ENCODE measurements at regions not wholly inside any gene's neighbourhood (a gene's known extent, or its start where the extent isn't known, plus 50 kb on each side); places are given as distances from the start of the nearest gene placed in this dataset.

GRCh38 chr5:167485061-167485774 lies 806.2 kb upstream of the WWC1 start:
- DNase-seq (ENCODE audit: low read depth): peak; percentile 7

DNA sequence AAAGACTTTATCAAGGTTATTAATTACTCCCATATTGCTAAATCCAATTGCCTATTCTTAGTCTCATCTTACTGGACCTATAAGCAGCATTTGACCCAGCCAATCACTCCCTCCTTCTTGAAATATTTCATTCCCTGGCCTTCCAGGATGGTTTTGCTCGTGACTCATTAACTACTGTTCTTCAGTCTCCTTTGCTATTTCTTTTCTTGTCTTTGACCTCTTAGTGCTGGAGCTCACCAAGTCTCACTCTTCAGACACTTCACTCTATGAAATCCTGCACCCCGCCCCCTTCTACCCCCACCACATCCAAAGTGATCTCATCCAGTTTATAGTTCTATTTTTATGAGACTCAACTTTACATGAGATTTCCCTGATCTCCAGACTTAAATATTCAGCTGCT lies 803.1 kb upstream of the WWC1 start:
- peak; percentile 14 for DNase-seq (ENCODE audit: low read depth)

DNA sequence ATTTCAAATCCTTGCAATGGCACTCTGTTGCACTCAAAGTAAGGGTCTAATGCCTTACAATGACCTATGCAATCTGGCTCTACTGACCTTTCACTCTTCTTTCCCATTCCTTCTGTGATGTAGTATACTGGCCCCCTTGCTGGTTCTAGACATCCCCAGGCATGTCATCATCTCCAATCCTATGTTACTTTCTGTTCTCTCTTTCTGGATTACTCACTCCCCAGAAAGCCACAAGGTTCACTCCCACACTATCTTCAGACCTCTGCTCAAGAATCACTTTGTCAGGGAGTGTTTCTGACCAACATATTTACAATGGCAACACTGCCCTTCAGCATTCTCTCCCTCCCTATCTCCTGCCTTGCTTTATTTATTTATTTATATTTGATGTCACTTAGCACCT lies 802.2 kb upstream of the WWC1 start:
- peak; percentile 33 for DNase-seq (ENCODE audit: low read depth)

DNA sequence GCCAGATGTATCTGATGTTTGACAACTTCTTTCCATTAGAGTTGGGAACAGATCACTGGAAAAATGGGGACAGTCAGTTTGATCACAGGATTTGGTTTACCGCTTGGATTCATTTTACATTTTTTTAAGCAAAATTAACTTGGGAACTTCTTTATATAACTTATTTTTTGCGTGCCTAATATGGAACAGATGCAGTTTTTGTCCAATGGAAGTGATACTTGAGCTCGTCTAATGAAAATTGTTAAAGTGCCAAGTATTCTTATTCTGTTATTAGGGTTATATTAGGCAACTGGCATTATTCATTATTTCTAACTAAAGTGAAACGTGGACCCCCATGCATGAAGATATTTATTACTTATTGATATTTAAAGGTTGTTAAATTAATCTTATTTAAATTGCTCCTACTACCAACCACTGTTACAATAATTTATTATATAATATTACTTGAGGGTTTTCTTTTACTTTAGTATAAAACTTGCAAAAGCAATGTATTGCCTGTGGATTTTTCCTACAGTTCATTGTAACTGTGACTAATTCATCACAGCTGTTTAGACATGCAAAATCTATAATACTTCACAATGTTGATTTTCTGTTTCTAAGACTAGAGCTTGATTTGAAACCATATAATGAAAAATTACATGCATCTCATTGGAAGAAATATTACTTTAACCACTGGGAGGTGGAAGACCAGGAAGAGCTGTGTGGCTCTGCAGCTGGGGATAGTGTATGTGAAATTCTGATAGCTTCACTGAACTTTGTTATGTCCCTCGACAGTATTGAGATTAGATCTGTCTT lies 787.3 kb upstream of the WWC1 start:
- no peak for DNase-seq (ENCODE audit: low read depth)

GRCh38 chr5:167507463-167508233 lies 783.8 kb upstream of the WWC1 start:
- DNase-seq (ENCODE audit: low read depth): no peak

DNA sequence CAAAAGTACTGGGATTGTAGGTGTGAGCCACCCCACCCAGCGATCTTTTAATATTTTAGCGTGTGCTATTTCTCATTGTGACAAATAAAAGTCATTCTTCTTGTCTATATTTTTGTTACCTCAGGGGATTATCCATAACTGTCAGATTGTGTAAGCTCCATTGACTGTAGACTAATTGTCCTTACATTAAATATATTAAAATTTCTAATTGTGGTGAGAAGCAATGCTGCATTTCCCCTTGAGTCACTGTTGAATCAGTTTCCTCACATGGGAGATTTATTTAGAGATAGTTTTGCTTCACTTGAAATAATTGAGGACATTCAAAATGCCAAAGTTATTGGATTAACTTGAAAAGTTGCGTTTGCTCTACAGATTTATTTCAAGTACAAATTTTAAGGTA lies 782.4 kb upstream of the WWC1 start:
- no peak for DNase-seq (ENCODE audit: low read depth)

- DNase-seq (ENCODE audit: low read depth): no peak
Observed at GRCh38 chr5:167511276-167511675, 780.2 kb upstream of the WWC1 start.

GRCh38 chr5:167512111-167512510 lies 779.3 kb upstream of the WWC1 start:
- no peak for DNase-seq (ENCODE audit: low read depth)

- no peak for DNase-seq (ENCODE audit: low read depth)
Observed at GRCh38 chr5:167513381-167513780, 778.1 kb upstream of the WWC1 start.

DNA sequence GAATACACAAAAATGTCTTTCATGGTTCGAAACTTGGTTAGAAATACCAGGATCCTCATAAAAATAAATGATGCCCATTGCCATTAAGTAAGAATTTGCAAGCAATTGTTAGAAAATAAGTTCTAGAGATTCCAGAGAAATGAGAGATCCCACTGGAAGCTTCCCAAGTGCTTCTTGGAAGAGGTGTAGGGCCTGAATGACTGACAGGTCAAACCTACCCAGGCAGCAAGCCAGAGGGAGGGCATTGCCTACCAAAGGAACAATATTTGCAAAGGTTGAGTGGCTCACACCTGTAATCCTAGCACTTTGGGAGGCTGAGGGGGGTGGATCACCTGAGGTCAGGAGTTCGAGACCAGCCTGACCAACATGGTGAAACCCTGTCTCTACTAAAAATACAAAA lies 777.0 kb upstream of the WWC1 start:
- no peak for DNase-seq (ENCODE audit: low read depth)

DNA sequence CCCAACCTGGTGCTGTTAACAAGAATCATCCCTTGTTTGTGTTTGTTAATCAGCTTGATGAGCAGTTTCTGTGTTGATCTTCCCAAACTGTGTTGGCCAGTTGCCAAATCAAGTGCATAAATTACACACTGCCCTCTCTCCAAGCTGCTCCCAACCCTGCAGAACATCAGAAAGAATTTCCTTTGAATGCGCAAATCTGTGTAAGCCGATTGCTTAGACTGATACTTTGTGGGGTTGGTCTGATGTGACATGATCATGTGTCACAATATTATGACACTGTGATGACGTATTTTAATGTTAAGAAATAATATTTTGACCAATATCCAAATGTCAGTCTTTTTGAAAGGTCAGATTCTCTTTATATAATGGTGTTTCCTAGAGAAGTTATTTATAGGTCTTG lies 766.4 kb upstream of the WWC1 start:
- no peak for DNase-seq (ENCODE audit: low read depth)

DNA sequence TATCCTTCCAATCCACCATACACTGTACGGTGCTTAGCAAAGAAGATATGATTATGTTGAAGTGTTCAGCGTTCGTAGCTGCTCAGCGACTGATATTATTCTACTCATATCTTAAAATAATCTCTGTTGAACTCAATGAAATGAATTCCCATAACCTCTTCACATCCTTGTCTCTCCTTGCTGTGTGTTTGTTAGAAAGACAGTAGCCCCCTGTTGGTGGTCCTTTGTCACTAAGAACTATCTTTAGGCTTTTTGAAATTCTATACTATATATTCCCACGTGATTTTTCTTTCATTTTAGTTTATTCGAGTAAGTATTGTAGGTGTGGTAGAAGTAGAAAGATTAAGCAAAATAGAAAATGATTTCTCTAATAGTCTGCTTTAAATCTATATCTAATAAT lies 762.8 kb upstream of the WWC1 start:
- DNase-seq (ENCODE audit: low read depth): no peak

- DNase-seq (ENCODE audit: low read depth): no peak
Observed at GRCh38 chr5:167530548-167530947, 760.9 kb upstream of the WWC1 start.

DNA sequence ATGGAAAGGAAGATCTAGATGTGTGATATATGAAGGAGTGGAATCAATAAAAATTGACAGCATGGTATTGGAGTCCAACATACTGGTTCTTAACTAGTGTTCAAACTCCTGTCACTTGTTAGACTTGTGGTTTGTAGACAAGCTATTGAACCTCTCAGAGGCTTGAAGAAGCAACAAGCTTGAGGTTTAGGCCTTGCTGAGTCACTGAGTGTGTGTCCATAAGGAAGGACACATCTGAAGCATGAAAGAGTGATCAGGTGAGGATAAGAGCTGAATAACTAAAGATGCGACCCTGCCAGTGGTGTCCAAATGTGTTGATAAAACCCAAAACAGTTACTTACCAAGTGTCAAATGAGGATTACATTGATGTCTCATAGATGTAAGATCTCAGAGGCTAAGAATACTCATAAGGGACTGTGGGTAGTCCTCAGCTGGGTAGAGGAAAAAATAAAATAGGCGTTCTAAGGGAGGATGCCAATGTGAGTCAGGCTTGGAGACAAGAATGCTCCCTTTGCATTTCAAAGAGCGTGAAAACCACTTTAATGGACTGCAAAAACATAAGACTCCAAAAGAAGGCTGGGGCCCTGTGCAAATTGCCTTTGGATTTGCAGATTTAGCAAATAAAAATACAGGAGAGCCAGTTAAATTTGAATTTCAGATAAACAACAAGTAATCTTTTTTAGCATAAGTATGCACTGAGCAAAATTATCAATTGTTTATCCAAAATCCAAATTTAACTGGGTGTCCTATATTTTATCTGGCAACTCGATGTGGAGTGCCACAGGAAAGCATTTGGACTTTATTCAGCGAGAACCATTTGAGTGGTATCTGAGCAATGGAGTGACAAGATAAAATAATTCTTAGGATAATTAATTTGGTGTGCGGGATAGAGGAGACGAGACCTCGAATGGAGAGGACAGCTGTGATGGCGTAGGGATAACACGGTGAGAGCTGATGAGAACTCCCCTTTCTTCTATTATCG lies 757.3 kb upstream of the WWC1 start:
- DNase-seq (ENCODE audit: low read depth): no peak

- DNase-seq (ENCODE audit: low read depth): no peak
Observed at GRCh38 chr5:167539747-167540146, 751.7 kb upstream of the WWC1 start.

GRCh38 chr5:167546270-167546669 lies 745.2 kb upstream of the WWC1 start:
- peak; percentile 6 for DNase-seq (ENCODE audit: low read depth)

DNA sequence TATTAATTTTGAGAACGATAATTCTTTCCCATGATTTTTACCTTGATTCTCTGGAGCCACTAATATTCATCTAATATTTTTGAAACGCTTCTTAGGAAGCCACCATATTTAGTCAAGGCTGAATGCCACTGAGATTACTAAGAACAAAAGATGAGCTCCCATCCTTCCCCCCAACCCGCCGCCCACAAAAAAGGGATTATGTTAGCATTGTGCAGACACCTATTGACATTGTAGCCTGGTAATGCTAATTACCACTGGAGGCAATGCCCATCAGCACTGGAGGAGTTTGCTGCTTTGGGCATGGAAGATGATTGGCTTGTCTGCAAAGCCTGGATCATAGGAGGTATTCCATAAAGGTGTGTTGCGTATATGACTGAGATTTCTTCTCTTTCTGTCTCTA lies 739.1 kb upstream of the WWC1 start:
- no peak for DNase-seq (ENCODE audit: low read depth)

DNA sequence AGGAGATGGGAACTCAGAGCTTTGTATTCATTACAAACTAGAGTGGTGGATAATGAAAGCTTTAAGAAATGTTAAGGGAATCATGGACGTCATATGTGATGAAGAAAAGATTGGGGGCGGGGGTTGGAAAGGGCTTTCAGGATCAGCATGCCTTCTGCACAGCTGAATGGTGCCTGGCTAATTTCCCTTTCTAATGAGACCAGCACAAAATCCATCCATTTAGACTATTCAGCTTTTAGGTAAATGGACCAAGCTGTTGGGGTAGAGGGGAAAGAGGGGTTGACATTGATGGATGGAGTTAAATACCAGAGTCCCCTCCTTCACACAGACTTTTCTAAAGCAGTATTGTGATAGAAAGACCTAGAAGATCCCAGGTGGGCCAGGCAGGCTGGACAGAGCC lies 737.9 kb upstream of the WWC1 start:
- DNase-seq (ENCODE audit: low read depth): no peak

GRCh38 chr5:167554564-167555290 lies 736.7 kb upstream of the WWC1 start:
- no peak for DNase-seq (ENCODE audit: low read depth)

GRCh38 chr5:167555565-167556166 lies 735.8 kb upstream of the WWC1 start:
- no peak for DNase-seq (ENCODE audit: low read depth)

DNA sequence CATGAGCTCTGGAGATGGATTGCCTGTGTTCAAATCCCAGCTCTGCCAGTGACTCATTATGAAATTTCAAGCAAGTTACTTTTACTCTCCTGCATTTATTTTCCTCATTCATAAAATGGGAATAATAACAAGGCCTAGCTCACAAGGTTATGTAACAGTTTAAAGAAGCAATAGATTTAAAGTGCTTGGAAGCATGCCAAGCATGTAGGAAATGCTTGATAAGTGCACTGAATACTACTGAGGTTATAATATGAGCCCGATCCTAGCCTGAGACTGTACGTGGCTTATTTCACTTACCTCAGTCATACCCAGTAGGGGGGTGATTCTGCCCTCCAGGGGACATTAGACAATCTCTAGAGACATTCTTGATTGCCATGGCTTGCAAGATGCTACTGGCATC lies 734.1 kb upstream of the WWC1 start:
- peak; percentile 7 for DNase-seq (ENCODE audit: low read depth)
